ENCODE measurements at regions not wholly inside any gene's neighbourhood (a gene's known extent, or its start where the extent isn't known, plus 50 kb on each side); places are given as distances from the start of the nearest gene placed in this dataset.

DNA sequence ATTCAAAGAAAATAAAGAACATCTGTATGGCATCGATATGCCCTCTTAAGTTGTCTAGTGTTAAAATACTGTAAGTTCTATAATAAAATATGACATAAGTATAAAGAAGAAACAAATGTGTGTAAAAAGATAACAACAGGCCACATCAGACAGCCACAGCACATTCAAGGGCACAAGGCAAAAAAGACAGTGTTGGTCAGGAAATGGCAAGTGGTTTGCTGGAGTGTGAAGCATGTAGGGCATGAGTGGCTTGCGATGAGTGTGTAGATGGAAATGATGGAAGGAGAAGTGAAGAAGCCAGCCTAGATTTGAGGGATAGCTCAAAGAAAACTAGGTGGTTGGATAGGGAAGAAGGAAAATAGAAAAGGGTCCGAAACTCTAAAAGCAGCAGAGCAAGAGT is 341.6 kb downstream of the CRPPA start:
- DNase-seq, result no peak
- intact Hi-C loops (cut with micrococcal nuclease), result loop anchor here (10.0 kb wide), 1 partner anchor 485 kb away; no protein-coding TSS in a partner anchor

DNA sequence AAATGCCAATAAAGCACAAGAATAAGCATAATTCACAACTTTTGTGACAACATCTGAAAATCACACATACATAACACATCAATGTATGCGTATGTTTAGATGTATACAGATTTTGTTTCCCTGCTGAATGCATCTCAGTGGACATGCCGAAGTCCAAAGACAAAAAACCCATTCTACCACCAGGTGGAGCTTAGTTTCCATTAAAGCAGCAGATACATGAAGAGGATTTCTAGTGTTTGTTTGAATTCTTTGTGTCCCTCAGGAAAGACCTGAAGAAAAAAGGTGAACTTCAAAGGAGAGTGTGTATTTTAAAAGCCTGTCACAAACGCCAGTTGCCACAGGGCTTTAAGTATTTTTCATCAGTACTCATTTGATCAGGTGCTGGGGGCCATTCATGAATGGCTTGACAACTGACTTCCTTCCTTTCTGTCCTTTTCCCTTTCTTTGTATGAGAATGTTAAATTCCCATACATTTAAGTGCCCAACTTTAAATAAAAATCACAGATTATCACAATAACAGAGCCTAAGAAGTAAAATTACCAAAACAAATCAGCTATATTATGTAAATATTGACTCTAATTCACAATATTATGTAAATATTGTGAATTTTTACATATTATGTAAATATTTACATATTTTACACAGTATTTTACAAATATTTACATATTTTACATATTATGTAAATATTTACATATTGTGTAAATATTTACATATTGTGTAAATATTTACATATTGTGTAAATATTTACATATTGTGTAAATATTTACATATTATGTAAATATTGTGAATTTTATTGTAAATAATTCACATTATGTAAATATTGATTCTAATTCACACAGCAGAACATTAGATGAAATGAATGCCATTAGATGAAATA is 343.0 kb downstream of the CRPPA start:
- DNase-seq, result no peak
- ATAC-seq, result peak; percentile 52
- intact Hi-C loops (cut with micrococcal nuclease), result loop anchor here (10.0 kb wide), 1 partner anchor 486 kb away; no protein-coding TSS in a partner anchor

More for the DNA sequence above, 341.6 kb downstream of the CRPPA start:
- ATAC-seq, result no peak

DNA sequence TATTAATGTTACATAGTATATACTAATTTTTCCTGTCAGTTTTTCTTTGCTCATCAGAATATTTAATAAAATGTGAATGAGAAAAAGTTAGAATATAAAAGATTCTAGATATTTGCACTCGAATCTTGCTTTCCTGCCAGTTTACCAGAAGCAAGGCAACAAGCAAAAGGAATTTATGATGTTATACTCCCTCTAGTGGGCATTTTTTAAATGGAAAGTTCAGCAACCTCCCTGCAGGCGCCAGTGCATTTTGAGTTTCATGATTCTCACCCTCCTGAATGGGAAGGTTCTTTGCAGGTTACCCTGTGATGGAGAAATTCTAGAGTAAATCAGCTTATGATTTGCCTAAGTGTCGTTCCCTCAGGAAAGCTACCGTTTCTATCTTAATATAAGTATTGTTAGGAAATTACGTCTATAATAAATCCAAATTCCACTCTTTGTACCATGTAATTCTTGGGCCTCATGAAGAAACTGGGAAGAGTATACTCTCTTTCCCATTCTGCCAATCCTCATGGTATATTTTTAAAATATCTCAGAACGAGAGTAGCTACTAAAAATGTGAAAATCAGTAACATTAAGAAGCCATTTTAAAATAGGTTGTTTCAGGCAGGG is 350.0 kb downstream of the CRPPA start:
- ATAC-seq (peak; percentile 52), DNase-seq (no peak)
- intact Hi-C loops (cut with micrococcal nuclease), result loop anchor here (10.0 kb wide), 1 partner anchor 493 kb away; no protein-coding TSS in a partner anchor

DNA sequence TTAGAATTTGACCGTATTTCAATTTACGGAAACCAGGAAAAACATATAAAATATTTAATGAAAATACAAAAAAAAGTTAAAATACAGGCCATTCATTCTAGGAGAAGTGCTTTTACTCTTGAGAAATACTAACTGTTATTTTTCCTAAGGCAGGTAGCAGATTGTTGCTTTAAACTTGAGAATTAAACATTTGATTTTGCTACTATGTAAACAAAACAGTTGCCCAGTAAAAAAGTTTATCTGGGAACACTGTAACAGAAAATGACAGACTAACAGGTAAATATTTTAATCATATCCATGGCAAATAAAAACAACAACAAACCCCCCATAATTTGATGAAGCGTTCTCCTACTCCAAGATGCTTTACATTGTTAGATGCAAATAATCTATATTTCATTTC is 350.5 kb downstream of the CRPPA start:
- intact Hi-C loops (cut with micrococcal nuclease), result loop anchor here (10.0 kb wide), 1 partner anchor 494 kb away; no protein-coding TSS in a partner anchor
- DNase-seq (no peak), ATAC-seq (no peak)

DNA sequence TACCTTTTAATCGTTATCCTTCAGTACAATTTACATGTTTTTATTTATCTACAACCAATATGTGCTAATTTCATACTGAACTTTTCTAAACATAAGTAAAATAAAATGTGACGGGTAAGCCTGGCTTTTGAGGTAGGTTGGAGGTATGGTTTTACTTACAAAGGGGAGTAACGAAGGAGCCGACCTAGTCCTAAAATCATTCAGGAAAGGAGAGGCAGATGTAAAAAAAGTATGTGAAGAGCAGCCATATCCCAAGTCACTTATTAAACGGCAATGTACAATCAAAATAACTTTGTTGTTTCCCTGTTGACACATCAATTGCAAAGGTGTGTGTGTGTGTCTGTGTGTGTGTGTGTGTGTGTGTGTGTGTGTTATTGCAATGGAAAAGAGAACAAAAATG is 351.3 kb downstream of the CRPPA start:
- no peak for DNase-seq
- intact Hi-C loops (cut with micrococcal nuclease), result loop anchor here (5.0 to 10.0 kb wide), 4 partner anchors 233 to 745 kb away; partner anchors contain the start of gene MEOX2
- no peak for ATAC-seq

DNA sequence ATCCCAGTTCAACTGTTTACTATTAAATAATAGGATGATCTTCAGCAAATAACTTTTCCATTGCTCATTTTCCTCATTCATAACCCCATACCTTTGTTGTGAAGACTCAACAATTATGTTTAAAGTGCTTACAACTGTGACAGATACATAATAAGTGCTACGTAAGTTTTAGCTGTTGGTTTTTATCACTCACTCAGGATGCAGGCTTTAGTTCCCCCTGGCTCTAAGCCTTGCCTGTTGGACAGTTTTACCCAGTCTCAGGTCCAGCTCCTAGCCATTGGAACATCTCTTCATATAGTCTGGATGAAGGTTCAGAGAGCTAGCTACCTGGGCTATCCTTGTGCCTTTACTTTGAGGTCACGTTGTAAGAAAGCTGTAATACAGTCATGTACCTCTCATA is 353.2 kb downstream of the CRPPA start:
- intact Hi-C loops (cut with micrococcal nuclease), result loop anchor here (5.0 to 10.0 kb wide), 3 partner anchors 231 to 743 kb away; partner anchors contain the start of gene MEOX2
- ATAC-seq (no peak), DNase-seq (no peak)

DNA sequence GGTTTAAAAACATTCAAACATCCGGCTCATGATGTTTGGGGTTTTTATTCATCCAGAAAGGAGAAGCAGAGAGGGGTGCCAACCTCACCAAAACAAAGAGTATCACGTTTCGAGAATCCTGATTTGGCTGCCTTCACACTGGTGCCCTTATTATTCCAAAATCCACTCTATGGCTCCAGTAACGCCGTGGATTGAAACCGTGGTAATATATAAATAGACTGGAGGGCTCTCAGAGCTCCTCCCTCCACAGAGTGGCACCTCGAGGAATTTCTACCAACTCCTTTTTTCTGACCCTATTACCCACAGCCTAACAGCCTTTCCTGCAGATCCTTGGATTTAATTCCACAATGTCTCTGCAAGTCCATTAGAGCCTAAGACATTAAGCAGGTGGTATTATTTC is 353.6 kb downstream of the CRPPA start:
- peak; percentile 49 for ATAC-seq
- no peak for DNase-seq
- intact Hi-C loops (cut with micrococcal nuclease), result loop anchor here (5.0 to 10.0 kb wide), 3 partner anchors 230 to 743 kb away; partner anchors contain the start of gene MEOX2

DNA sequence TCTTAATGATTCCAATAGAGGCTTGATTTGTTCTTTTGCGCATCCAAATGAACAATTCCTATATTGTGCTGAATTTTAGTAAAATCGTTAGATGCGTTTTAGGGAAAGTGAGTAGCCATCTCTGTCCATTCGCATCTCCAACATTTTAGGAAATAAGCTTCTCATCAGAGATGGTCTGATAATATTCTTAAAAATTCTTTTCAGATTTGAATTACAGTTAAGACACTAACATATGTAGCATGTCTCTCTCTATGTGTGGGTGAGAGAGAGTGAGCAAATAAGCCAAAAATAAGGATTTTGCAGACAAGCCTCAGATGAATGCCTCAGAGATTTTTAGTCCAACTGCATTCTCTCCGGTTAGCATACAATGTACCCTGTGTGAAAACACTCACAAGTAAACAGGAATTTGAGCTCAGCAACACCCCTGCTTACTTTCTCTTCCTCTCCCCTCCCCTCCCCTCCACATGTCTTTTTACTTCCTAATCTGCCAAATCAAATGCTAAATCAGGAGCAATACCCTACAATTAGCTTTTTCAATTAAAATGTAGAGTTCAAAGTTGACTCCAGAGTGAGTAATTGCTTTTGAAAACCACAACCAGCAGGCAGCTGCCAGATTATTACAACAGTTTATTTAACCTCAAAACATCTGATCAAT is 354.4 kb downstream of the CRPPA start:
- ATAC-seq (peak; percentile 72), DNase-seq (no peak)
- intact Hi-C loops (cut with micrococcal nuclease), result loop anchor here (5.0 to 10.0 kb wide), 3 partner anchors 230 to 742 kb away; partner anchors contain the start of gene MEOX2

DNA sequence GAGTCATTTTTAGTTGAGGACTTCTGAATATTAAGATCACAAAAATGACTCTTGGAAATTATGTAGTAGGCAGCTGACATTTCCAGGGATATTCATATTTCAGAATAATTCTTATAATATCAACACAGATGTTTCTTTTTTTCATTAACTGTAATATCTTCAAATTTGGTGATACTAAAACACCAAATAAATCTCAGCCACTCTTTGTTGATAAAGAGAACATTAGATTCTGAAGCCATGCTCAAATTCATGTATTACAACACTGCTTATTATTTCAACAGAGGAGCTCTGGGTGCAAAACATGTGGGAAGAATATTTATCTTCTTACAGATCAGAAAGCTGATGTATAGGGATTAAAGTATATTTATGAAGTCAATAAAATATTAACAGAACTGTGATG is 355.4 kb downstream of the CRPPA start:
- no peak for DNase-seq
- ATAC-seq, result no peak
- intact Hi-C loops (cut with micrococcal nuclease), result loop anchor here (5.0 to 10.0 kb wide), 3 partner anchors 229 to 741 kb away; partner anchors contain the start of gene MEOX2

DNA sequence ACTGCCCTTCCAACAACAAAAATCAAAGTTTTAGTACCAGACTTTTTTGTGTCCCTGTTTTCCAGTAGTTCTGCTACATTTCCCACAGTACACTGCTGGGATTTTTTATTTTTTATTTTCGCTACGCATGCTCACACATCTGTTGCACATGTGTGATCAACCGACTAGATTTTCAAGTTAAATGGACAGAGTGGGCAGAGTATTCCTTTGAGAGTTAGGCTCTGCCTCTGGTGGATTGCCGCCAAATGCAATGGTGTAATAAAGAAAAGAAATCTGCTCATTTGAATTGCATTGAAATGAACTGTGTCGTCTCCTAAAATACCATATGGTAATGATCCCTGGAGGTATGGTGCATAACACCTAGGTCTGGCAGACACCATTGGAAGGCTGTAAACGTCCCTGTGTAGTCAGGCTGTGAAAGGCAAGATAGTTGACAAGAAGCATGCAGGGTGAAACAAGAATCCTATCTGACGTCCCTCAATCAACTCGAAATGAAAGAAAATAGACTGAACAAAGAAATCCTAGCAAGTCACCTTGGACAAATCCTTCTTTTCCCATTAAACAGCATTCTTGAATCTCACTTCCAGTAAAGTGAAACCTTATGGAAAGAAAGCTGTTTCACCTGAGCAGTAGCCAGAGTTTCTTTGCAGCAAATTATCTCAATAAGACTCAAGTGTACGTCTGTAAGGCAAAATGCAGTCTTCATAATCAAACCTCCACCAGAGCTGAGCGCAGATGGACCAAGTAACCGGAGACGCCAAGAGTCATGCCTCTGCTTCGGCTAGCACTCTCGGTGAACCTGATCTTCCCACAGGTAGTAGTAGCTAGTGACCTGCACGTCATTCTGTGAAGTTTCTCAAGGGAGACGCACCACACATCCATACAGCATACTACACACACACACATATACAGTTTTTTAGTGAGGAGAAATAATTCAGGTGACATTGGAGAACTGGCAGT is 357.3 kb downstream of the CRPPA start:
- intact Hi-C loops (cut with micrococcal nuclease), result loop anchor here (10.0 kb wide), 2 partner anchors 379 to 739 kb away; partner anchors contain the start of gene MEOX2
- ATAC-seq, result peak; percentile 66
- no peak for DNase-seq

DNA sequence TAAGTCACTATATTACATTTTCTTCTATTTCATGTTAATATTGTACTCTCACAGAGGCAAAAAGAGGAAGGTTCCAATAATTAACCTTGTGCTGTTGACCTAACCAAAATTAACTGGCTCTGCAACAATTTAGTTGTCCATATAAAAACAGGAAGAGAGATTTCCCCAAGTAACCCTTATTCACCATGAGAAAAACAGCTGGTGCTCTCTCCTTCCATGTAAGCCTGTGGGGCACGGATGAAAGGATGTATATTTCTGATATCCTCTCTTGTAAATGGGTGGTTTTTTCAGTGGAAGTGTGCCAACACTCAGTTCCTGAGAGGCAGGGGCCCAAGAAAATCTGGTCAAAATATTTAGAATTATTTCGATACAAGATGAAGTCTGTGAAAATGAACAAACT is 358.1 kb downstream of the CRPPA start:
- DNase-seq (no peak), ATAC-seq (peak; percentile 54)
- intact Hi-C loops (cut with micrococcal nuclease), result loop anchor here (10.0 kb wide), 2 partner anchors 378 to 738 kb away; partner anchors contain the start of gene MEOX2

DNA sequence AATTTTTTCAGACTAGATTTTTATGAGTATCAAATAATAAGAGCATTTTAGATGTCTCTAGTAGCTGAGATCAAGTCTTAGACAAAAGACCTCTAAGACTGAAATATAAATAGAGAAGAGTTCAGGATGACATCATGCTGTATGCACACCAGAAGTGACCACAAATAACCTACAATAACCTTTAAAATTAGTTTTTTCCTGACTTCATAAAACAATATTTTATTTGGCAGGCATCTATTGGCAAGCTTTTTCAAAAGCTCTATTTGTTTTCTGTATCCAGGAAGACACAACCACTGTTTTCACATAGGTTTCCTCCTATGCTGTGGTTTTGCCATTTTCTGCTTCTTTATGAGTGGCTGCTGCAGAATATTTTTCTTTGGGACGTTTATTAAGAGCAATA is 359.1 kb downstream of the CRPPA start:
- ATAC-seq (peak; percentile 70), DNase-seq (no peak)
- intact Hi-C loops (cut with micrococcal nuclease), result loop anchor here (10.0 kb wide), 2 partner anchors 377 to 737 kb away; partner anchors contain the start of gene MEOX2

DNA sequence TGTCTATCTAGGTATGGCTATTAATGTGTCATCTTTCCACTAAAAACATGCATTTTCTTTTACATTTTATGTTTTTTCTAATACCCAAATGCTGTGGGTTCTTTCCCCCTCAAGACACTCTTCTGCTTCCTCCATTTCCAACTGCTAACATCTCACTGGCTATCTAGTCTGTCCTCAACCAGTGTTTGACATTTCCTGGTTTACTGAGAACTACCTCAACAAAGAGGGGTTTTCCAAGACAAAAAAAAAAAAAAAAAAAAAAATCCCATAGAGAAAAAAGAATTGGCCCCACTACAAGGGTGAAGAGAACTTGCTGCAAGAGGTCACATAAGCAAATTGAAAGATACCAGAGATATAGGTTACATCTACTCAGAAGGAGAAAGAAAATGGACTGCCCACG is 359.7 kb downstream of the CRPPA start:
- ATAC-seq (no peak), DNase-seq (no peak)
- intact Hi-C loops (cut with micrococcal nuclease), result loop anchor here (10.0 kb wide), 2 partner anchors 377 to 737 kb away; partner anchors contain the start of gene MEOX2

DNA sequence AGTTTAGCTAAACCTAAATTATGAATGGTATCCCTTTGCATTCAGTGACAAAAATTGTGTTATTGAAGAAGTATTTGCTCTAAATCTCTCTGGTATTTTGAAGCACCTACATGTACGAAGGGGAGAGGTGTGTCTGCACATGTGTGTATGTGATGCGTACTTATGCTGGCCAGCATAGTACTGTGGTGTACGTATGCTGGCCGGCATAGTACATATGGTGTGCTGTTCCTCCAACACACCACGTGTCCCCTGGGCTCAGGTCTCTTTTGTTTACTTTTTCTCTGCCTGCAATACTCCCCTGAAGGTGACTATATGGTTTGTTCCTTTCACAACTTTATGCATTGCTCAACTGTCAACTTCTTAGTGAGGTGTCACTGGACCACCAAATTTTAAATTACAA is 360.3 kb downstream of the CRPPA start:
- intact Hi-C loops (cut with micrococcal nuclease), result loop anchor here (10.0 kb wide), 2 partner anchors 376 to 736 kb away; partner anchors contain the start of gene MEOX2
- ATAC-seq (no peak), DNase-seq (no peak)

DNA sequence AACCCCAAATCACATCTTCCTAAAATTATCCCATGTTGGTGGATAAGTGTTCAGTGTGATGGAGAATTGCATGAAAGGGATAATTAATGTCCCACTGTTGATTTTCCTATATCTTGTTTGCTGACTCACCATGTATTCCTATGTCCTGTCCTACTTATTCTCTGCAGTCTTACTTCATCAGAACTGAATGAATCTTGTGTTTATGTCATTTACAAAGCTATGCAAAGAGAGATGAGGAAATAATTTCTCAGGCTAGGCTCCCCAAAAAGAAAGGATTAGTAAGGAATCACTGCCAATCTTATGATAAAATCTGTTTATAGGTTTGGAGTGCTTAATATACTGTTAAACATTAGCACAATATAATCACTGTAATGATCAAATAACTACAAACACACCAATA is 360.8 kb downstream of the CRPPA start:
- DNase-seq (no peak), ATAC-seq (no peak)
- intact Hi-C loops (cut with micrococcal nuclease), result loop anchor here (10.0 kb wide), 2 partner anchors 376 to 736 kb away; partner anchors contain the start of gene MEOX2

DNA sequence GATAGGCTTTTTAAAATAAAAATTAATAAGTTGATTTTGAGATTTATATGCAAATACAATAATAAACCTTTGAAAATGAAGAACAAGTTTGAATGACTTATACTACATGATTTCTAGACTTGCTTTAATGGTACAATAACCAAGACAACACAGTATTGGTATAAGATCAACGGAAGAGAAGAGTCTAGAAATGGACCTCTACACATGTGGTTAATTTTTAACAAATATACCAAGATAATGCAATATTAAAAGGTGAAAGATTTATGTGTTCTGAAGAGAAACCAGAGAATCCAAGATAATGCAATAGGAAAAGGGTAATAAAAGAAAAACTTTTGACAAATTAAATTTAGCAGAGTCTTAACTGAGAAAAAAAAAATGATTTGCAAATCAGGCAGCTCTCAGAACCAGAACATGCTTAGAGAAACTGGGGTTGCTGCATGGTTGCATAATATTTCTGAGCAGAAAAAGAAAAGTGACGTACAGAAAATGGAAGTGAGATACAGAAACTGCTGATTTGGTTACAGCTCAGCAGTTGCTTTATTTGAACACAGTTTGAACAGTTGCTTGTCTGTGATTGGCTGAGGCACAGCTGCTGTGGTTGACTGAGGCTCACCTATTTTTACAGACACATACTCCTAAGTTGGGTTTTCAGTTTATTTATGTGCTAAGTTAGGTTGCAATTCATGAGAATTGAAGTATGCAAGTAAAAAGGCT is 365.9 kb downstream of the CRPPA start:
- intact Hi-C loops (cut with micrococcal nuclease), result no loop called here
- ATAC-seq (peak; percentile 21), DNase-seq (no peak)

DNA sequence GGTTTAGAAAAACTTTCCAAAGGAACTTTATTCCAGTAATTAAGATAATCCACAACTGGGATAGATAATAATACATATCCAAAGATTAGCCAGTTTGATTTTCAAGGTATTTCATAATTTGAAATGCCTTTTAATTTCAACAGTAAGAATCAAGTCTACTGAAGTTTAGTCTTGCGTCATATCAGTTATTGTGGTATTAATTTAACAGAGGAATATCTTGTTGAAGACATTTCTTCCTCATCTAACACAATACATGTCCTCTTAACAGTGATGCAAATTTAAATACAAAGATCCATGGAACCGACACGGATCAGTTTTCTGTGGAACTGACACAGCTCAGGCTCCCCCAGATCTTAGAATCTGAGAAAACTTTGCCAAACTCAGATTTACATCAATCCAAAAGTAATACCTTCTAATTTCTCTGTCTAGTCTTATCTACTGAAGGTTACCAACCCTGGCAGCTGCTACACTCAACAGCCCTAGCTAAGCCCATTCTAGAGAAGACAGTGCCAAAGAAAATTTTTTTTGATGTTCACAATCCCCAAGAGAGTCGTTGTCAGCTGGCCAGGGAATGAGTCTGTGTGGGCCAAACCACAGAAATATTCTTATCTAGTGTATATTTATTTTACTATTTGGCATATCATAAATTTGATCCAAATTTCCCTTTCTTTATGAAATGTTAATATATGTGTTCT is 365.2 kb upstream of the MEOX2 start:
- ATAC-seq (peak; percentile 57), DNase-seq (no peak)
- intact Hi-C loops (cut with micrococcal nuclease), result no loop called here
